Dendritic cell treated with granulocyte-macrophage colony-stimulating factor and Interleukin-4, amounts not matched to agents 40 ng/mL and 50 ng/mL, for 4 days (primary cell): ENCODE measurements at regions not wholly inside any gene's neighbourhood (a gene's known extent, or its start where the extent isn't known, plus 50 kb on each side); places are given as distances from the start of the nearest gene placed in this dataset.

Source experiments
- H3K27ac Mint-ChIP-seq: one replicate; pipeline ENCODE4 v1.8.0; 2022; ENCODE audit warnings: mild to moderate bottlenecking, mixed read lengths
- H3K27me3 Mint-ChIP-seq: one replicate; pipeline ENCODE4 v1.8.0; 2022; ENCODE audit warnings: mild to moderate bottlenecking, mixed read lengths
- H3K36me3 Mint-ChIP-seq: one replicate; pipeline ENCODE4 v1.8.0; 2022; ENCODE audit warnings: low read depth, mixed read lengths
- H3K4me1 Mint-ChIP-seq: one replicate; pipeline ENCODE4 v1.8.0; 2022; ENCODE audit warnings: low read depth, mixed read lengths
- H3K4me3 Mint-ChIP-seq: one replicate; pipeline ENCODE4 v1.8.0; 2022; ENCODE audit warnings: mild to moderate bottlenecking, moderate library complexity, mixed read lengths
- H3K9me3 Mint-ChIP-seq: one replicate; pipeline ENCODE4 v1.8.0; 2022; ENCODE audit warnings: mixed read lengths
- intact Hi-C: fragments of 100-400 bp; cut with micrococcal nuclease; formaldehyde crosslinking; loops from one replicate; pipeline ENCODE4 v1.15.0; 2022

- peaks cover 13% of the 10 kb centered on the region for H3K27me3 Mint-ChIP-seq
- no peaks in the 10 kb centered on the region for H3K9me3 Mint-ChIP-seq
- no peaks in the 10 kb centered on the region for H3K4me1 Mint-ChIP-seq
- no peak overlapping the region for H3K4me3 Mint-ChIP-seq
- H3K36me3 Mint-ChIP-seq = no peaks in the 10 kb centered on the region
- no peak overlapping the region for H3K27ac Mint-ChIP-seq
- intact Hi-C loops = no loop called here
These were observed 290.8 kb upstream of the ZNF32 start for GRCh38 chr10:43939389-43939938.

GRCh38 chr10:43938810-43939209 is 290.1 kb upstream of the ZNF32 start:
- no peaks in the 10 kb centered on the region for H3K9me3 Mint-ChIP-seq
- peaks cover 11% of the 10 kb centered on the region for H3K27me3 Mint-ChIP-seq
- no peak overlapping the region for H3K27ac Mint-ChIP-seq
- H3K4me3 Mint-ChIP-seq = no peak overlapping the region
- intact Hi-C loops = no loop called here
- no peaks in the 10 kb centered on the region for H3K4me1 Mint-ChIP-seq
- H3K36me3 Mint-ChIP-seq = no peaks in the 10 kb centered on the region

- no peak overlapping the region for H3K4me3 Mint-ChIP-seq
- H3K4me1 Mint-ChIP-seq = no peaks in the 10 kb centered on the region
- intact Hi-C loops = no loop called here
- peaks cover 2% of the 10 kb centered on the region for H3K27me3 Mint-ChIP-seq
- no peaks in the 10 kb centered on the region for H3K36me3 Mint-ChIP-seq
- no peaks in the 10 kb centered on the region for H3K9me3 Mint-ChIP-seq
- no peak overlapping the region for H3K27ac Mint-ChIP-seq
These were observed 282.7 kb upstream of the ZNF32 start for GRCh38 chr10:43931308-43931930.

DNA sequence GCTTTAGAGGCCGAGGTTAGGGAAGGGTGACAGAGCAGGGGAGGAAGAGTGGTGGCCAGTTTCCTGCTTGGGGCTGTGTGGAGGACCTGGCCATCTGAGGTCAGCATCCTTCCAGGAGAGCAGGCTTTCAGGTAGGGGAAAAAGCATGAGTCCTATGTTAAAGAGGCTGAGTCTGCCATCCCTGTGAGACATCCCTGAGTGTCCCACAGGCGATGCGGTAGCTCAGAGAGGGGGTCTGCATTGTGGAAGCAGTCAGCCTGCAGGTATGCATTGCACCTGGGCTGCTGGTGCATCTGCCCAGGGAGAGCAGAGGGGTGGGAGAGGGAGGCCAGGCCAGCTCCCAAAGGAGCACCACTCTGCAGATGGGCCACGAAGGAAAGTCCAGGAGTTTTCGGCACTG is 282.1 kb upstream of the ZNF32 start:
- Mint-ChIP-seq H3K9me3 (no peaks in the 10 kb centered on the region), H3K27ac (no peak overlapping the region), H3K36me3 (no peaks in the 10 kb centered on the region), H3K4me3 (no peak overlapping the region), H3K4me1 (no peaks in the 10 kb centered on the region), H3K27me3 (peaks cover 2% of the 10 kb centered on the region)
- intact Hi-C loops = no loop called here

GRCh38 chr10:43930243-43930642 is 281.6 kb upstream of the ZNF32 start:
- no peaks in the 10 kb centered on the region for H3K4me1 Mint-ChIP-seq
- H3K4me3 Mint-ChIP-seq = no peak overlapping the region
- H3K36me3 Mint-ChIP-seq = no peaks in the 10 kb centered on the region
- H3K27me3 Mint-ChIP-seq = peaks cover 2% of the 10 kb centered on the region
- no peaks in the 10 kb centered on the region for H3K9me3 Mint-ChIP-seq
- intact Hi-C loops = no loop called here
- no peak overlapping the region for H3K27ac Mint-ChIP-seq

DNA sequence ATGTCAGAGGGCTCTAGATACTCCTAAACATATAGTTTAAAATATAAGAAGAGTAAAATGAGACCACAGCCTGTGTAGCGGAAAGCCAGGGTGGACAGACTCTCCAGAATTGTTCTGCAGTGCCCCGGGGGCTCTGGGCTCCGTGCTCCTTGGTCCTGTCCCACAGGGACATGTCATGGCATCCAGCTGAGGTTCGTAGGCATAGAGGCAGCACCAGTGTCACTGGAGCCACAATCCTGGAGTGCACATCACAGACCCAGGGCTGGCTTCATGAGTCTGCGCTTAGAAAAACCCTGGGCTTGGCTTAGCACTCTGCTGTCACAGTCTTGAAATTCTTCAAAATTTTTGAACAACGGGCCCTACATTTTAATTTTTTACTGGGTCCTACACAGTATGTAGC is 280.4 kb upstream of the ZNF32 start:
- no peaks in the 10 kb centered on the region for H3K9me3 Mint-ChIP-seq
- intact Hi-C loops = no loop called here
- H3K36me3 Mint-ChIP-seq = no peaks in the 10 kb centered on the region
- H3K4me1 Mint-ChIP-seq = no peaks in the 10 kb centered on the region
- H3K4me3 Mint-ChIP-seq = no peak overlapping the region
- no peak overlapping the region for H3K27ac Mint-ChIP-seq
- H3K27me3 Mint-ChIP-seq = peaks cover 2% of the 10 kb centered on the region

GRCh38 chr10:43928425-43928968 is 279.8 kb upstream of the ZNF32 start:
- no peak overlapping the region for H3K4me3 Mint-ChIP-seq
- H3K27ac Mint-ChIP-seq = no peak overlapping the region
- H3K27me3 Mint-ChIP-seq = no peaks in the 10 kb centered on the region
- H3K4me1 Mint-ChIP-seq = no peaks in the 10 kb centered on the region
- H3K9me3 Mint-ChIP-seq = no peaks in the 10 kb centered on the region
- H3K36me3 Mint-ChIP-seq = no peaks in the 10 kb centered on the region
- intact Hi-C loops = no loop called here

GRCh38 chr10:43926875-43927406 is 278.3 kb upstream of the ZNF32 start:
- intact Hi-C loops = no loop called here
- Mint-ChIP-seq H3K9me3 (no peaks in the 10 kb centered on the region), H3K4me3 (no peak overlapping the region)

GRCh38 chr10:43926371-43926770 is 277.7 kb upstream of the ZNF32 start:
- Mint-ChIP-seq H3K27me3 (no peaks in the 10 kb centered on the region), H3K4me1 (no peaks in the 10 kb centered on the region), H3K36me3 (no peaks in the 10 kb centered on the region), H3K4me3 (no peak overlapping the region), H3K27ac (no peak overlapping the region), H3K9me3 (no peaks in the 10 kb centered on the region)
- intact Hi-C loops = no loop called here

More at GRCh38 chr10:43926875-43927406, 278.3 kb upstream of the ZNF32 start:
- no peak overlapping the region for H3K27ac Mint-ChIP-seq
- H3K36me3 Mint-ChIP-seq = no peaks in the 10 kb centered on the region
- no peaks in the 10 kb centered on the region for H3K4me1 Mint-ChIP-seq
- H3K27me3 Mint-ChIP-seq = no peaks in the 10 kb centered on the region

GRCh38 chr10:43925793-43926192 is 277.1 kb upstream of the ZNF32 start:
- Mint-ChIP-seq H3K4me3 (no peak overlapping the region), H3K36me3 (no peaks in the 10 kb centered on the region), H3K4me1 (no peaks in the 10 kb centered on the region), H3K9me3 (no peaks in the 10 kb centered on the region), H3K27me3 (no peaks in the 10 kb centered on the region), H3K27ac (no peak overlapping the region)
- intact Hi-C loops = no loop called here

DNA sequence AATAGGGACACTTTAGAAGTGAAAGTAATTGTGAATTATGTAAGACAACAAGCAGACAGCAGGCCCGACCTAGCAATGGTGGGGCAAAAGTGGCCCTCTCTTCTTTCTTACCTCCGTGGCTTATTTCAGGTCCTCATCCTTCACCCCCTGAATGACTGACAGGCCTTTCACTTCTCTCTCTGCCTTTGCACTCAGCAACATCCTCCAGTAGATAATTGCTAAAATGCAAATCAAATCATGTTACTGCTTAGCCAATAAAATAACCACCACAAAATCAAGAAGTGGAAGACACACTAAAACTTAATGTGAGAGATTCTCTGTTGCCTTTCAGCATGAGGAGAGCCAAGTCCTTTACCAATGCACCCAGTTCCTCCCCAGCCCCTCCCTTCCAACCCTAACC is 274.6 kb upstream of the ZNF32 start:
- Mint-ChIP-seq H3K27me3 (peaks cover 2% of the 10 kb centered on the region), H3K9me3 (no peaks in the 10 kb centered on the region), H3K4me1 (no peaks in the 10 kb centered on the region), H3K36me3 (no peaks in the 10 kb centered on the region), H3K4me3 (no peak overlapping the region), H3K27ac (no peak overlapping the region)
- intact Hi-C loops = no loop called here

GRCh38 chr10:43922335-43923280 is 273.9 kb upstream of the ZNF32 start:
- Mint-ChIP-seq H3K36me3 (no peaks in the 10 kb centered on the region), H3K9me3 (no peaks in the 10 kb centered on the region), H3K4me1 (no peaks in the 10 kb centered on the region), H3K27me3 (peaks cover 4% of the 10 kb centered on the region), H3K4me3 (no peak overlapping the region), H3K27ac (no peak overlapping the region)
- intact Hi-C loops = no loop called here

GRCh38 chr10:43921881-43922280 is 273.2 kb upstream of the ZNF32 start:
- Mint-ChIP-seq H3K9me3 (no peaks in the 10 kb centered on the region), H3K36me3 (no peaks in the 10 kb centered on the region), H3K27ac (no peak overlapping the region), H3K27me3 (peaks cover 4% of the 10 kb centered on the region), H3K4me1 (no peaks in the 10 kb centered on the region), H3K4me3 (no peak overlapping the region)
- intact Hi-C loops = no loop called here

- intact Hi-C loops = no loop called here
These were observed 272.8 kb upstream of the ZNF32 start for GRCh38 chr10:43921478-43921877.

More at GRCh38 chr10:43921478-43921877, 272.8 kb upstream of the ZNF32 start:
- Mint-ChIP-seq H3K27me3 (peaks cover 4% of the 10 kb centered on the region), H3K4me1 (no peaks in the 10 kb centered on the region), H3K36me3 (no peaks in the 10 kb centered on the region), H3K9me3 (no peaks in the 10 kb centered on the region), H3K4me3 (no peak overlapping the region), H3K27ac (no peak overlapping the region)
